H9 (cell line): ENCODE measurements at regions not wholly inside any gene's neighbourhood (a gene's known extent, or its start where the extent isn't known, plus 50 kb on each side); places are given as distances from the start of the nearest gene placed in this dataset.

ENCODE experiments used
- DNase-seq: peaks from one replicate; pipeline ENCODE4 v3.0.0-alpha.2; 2017
- H2AFZ ChIP-seq: one replicate; pipeline ENCODE4 v1.6.1; 2013; ENCODE audit warnings: mild to moderate bottlenecking, low read length, control low read depth, moderate library complexity
- H2AK5ac ChIP-seq: 2 replicates; pipeline ENCODE4 v1.6.1; 2013; ENCODE audit warnings: low read length, control low read depth, mixed read lengths; ENCODE audit not compliant: insufficient read length
- H2BK120ac ChIP-seq: one replicate; pipeline ENCODE4 v1.6.1; 2013; ENCODE audit warnings: low read depth, mild to moderate bottlenecking, low read length, control low read depth, inconsistent platforms; ENCODE audit not compliant: poor library complexity, severe bottlenecking
- H2BK12ac ChIP-seq: 2 replicates; pipeline ENCODE4 v1.6.1; 2013; ENCODE audit warnings: low read length, control low read depth, mixed read lengths, low read depth; ENCODE audit not compliant: insufficient read length
- H2BK15ac ChIP-seq: 2 replicates; pipeline ENCODE4 v1.6.1; 2013; ENCODE audit warnings: low read depth, low read length, control low read depth
- H2BK20ac ChIP-seq: one replicate; pipeline ENCODE4 v1.6.1; 2013; ENCODE audit warnings: low read depth, mild to moderate bottlenecking, low read length, control low read depth, inconsistent platforms; ENCODE audit not compliant: poor library complexity, severe bottlenecking
- H2BK5ac ChIP-seq: 2 replicates; pipeline ENCODE4 v1.6.1; 2013; ENCODE audit warnings: low read length, control low read depth, mixed read lengths; ENCODE audit not compliant: insufficient read length
- H3K14ac ChIP-seq: 2 replicates; pipeline ENCODE4 v1.6.1; 2013; ENCODE audit warnings: low read length, control low read depth; ENCODE audit not compliant: insufficient read depth
- H3K18ac ChIP-seq: 2 replicates; pipeline ENCODE4 v1.6.1; 2013; ENCODE audit warnings: low read depth, mild to moderate bottlenecking, mixed read lengths, low read length, control low read depth; ENCODE audit not compliant: insufficient read length
- H3K23ac ChIP-seq: 2 replicates; pipeline ENCODE4 v1.6.1; 2013; ENCODE audit warnings: low read length, control low read depth, mixed read lengths, low read depth; ENCODE audit not compliant: insufficient read length
- H3K23me2 ChIP-seq: 2 replicates; pipeline ENCODE4 v1.6.1; 2013; ENCODE audit warnings: low read depth, mild to moderate bottlenecking, mixed read lengths, low read length, control low read depth; ENCODE audit not compliant: insufficient read length, poor library complexity, severe bottlenecking
- H3K27ac ChIP-seq: 2 replicates; pipeline ENCODE4 v1.5.1; 2013; ENCODE audit warnings: low read length, control low read depth, mixed read lengths, low read depth; ENCODE audit not compliant: insufficient read length
- H3K27me3 ChIP-seq: 2 replicates; pipeline ENCODE4 v1.6.1; 2013; ENCODE audit warnings: low read length, control low read depth, inconsistent platforms; ENCODE audit not compliant: insufficient read depth
- H3K4ac ChIP-seq: 2 replicates; pipeline ENCODE4 v1.6.1; 2013; ENCODE audit warnings: low read depth, mild to moderate bottlenecking, control low read depth, inconsistent platforms, low read length, moderate library complexity
- H3K4me1 ChIP-seq: 2 replicates; pipeline ENCODE4 v1.6.1; 2013; ENCODE audit warnings: low read length, control low read depth, inconsistent platforms; ENCODE audit not compliant: insufficient read depth
- H3K4me2 ChIP-seq: 2 replicates; pipeline ENCODE4 v1.6.1; 2013; ENCODE audit warnings: low read length, control low read depth, mixed read lengths; ENCODE audit not compliant: insufficient read length, insufficient read depth
- H3K56ac ChIP-seq: 2 replicates; pipeline ENCODE4 v1.6.1; 2013; ENCODE audit warnings: low read depth, mild to moderate bottlenecking, mixed read lengths, low read length, control low read depth; ENCODE audit not compliant: insufficient read length
- H3K79me1 ChIP-seq: 2 replicates; pipeline ENCODE4 v1.6.1; 2013; ENCODE audit warnings: low read depth, mild to moderate bottlenecking, moderate library complexity, low read length, control low read depth, inconsistent platforms; ENCODE audit not compliant: insufficient read depth, poor library complexity, severe bottlenecking
- H3K79me2 ChIP-seq: 2 replicates; pipeline ENCODE4 v1.6.1; 2013; ENCODE audit warnings: low read length, control low read depth, inconsistent platforms; ENCODE audit not compliant: insufficient read depth
- H3K9ac ChIP-seq: 2 replicates; pipeline ENCODE4 v1.6.1; 2013; ENCODE audit warnings: low read length, control low read depth, mixed read lengths; ENCODE audit not compliant: insufficient read length; ENCODE audit errors: extremely low read depth
- H3K9me3 ChIP-seq: one replicate; pipeline ENCODE4 v1.6.1; 2013; ENCODE audit warnings: low read depth, low read length, inconsistent platforms; ENCODE audit not compliant: control insufficient read depth
- H3T11ph ChIP-seq: one replicate; pipeline ENCODE4 v1.6.1; 2013; ENCODE audit warnings: mild to moderate bottlenecking, low read length, control low read depth, inconsistent platforms
- H4K20me1 ChIP-seq: one replicate; pipeline ENCODE4 v1.6.1; 2013; ENCODE audit not compliant: control insufficient read depth, insufficient read length, insufficient read depth
- H4K5ac ChIP-seq: 2 replicates; pipeline ENCODE4 v1.6.1; 2013; ENCODE audit warnings: low read depth, mild to moderate bottlenecking, mixed read lengths, low read length, control low read depth; ENCODE audit not compliant: insufficient read length
- H4K8ac ChIP-seq: replicated peaks from 2 replicates; pipeline ENCODE4 v1.6.1; 2013; ENCODE audit warnings: low read length, control low read depth, mixed read lengths, low read depth; ENCODE audit not compliant: insufficient read length
- H4K91ac ChIP-seq: 2 replicates; pipeline ENCODE4 v1.6.1; 2013; ENCODE audit warnings: low read depth, mild to moderate bottlenecking, moderate library complexity, mixed read lengths, low read length, control low read depth; ENCODE audit not compliant: insufficient read length
- H3K27ac Mint-ChIP-seq, 3 experiments: 2 replicates in 2 of 3; 3 replicates in 1 of 3; pipeline ENCODE4 v1.8.0; 2020 to 2021; ENCODE audit warnings: mixed read lengths in 3 of 3, mild to moderate bottlenecking in 1 of 3, moderate library complexity in 1 of 3
- H3K27me3 Mint-ChIP-seq: 2 replicates; pipeline ENCODE4 v1.8.0; 2021; ENCODE audit warnings: low read depth, mild to moderate bottlenecking, moderate library complexity, mixed read lengths
- H3K36me3 Mint-ChIP-seq, 3 experiments: 2 replicates in 2 of 3; 3 replicates in 1 of 3; pipeline ENCODE4 v1.8.0; 2020 to 2021; ENCODE audit warnings: low read depth in 3 of 3, mixed read lengths in 3 of 3; ENCODE audit not compliant: insufficient read depth in 1 of 3
- H3K4me1 Mint-ChIP-seq, 2 experiments: 2 replicates each; pipeline ENCODE4 v1.8.0; 2020; ENCODE audit warnings: mixed read lengths in 2 of 2
- H3K4me3 Mint-ChIP-seq, 2 experiments: 2 replicates in 1 of 2; 3 replicates in 1 of 2; pipeline ENCODE4 v1.8.0; 2020 to 2021; ENCODE audit warnings: mild to moderate bottlenecking in 2 of 2, mixed read lengths in 2 of 2, moderate library complexity in 1 of 2
- H3K9me3 Mint-ChIP-seq, 2 experiments: 2 replicates in 1 of 2; 3 replicates in 1 of 2; pipeline ENCODE4 v1.8.0; 2020; ENCODE audit warnings: mild to moderate bottlenecking in 2 of 2, mixed read lengths in 2 of 2, moderate library complexity in 1 of 2
- TF ChIP-seq, protein P1 (sequence below): fragments of 200-600 bp; sonication (generic); conservative IDR thresholded peaks from 3 replicates; pipeline ENCODE4 v1.8.0; 2021; ENCODE audit warnings: antibody characterized with exemption, mild to moderate bottlenecking

- Histone ChIP-seq H3K4me1 (no peaks in the 10 kb centered on the region), H3K4me2 (no peak overlapping the region), H3K79me2 (no peaks in the 10 kb centered on the region)
Observed at GRCh38 chr7:15891151-15891881, 204.8 kb upstream of the MEOX2 start.

More at GRCh38 chr7:15891151-15891881, 204.8 kb upstream of the MEOX2 start:
- Histone ChIP-seq H3K18ac (no peak overlapping the region), H3K4ac (no peak overlapping the region), H2BK5ac (no peak overlapping the region), H2AK5ac (no peak overlapping the region), H3K23me2 (no peaks in the 10 kb centered on the region), H2BK12ac (no peak overlapping the region), H2BK120ac (no peak overlapping the region), H4K91ac (no peak overlapping the region), H3K23ac (no peak overlapping the region), H2AFZ (no peak overlapping the region), H4K20me1 (no peaks in the 10 kb centered on the region), H4K8ac (no peak overlapping the region), H3K27ac (no peak overlapping the region), H3K27me3 (no peaks in the 10 kb centered on the region), H3K79me1 (no peaks in the 10 kb centered on the region), H2BK15ac (no peak overlapping the region), H3K9ac (no peak overlapping the region), H4K5ac (no peak overlapping the region), H3K9me3 (no peaks in the 10 kb centered on the region), H3K14ac (no peak overlapping the region), H2BK20ac (no peak overlapping the region), H3K56ac (no peak overlapping the region), H3T11ph (no peak overlapping the region)
- Mint-ChIP-seq H3K27me3 (no peaks in the 10 kb centered on the region), H3K27ac (no peak overlapping the region), H3K9me3 (no peaks in the 10 kb centered on the region), H3K4me1 (no peaks in the 10 kb centered on the region), H3K4me3 (no peak overlapping the region), H3K36me3 (no peaks in the 10 kb centered on the region)
- DNase-seq, result no peak
- TF ChIP-seq, protein P1, sequence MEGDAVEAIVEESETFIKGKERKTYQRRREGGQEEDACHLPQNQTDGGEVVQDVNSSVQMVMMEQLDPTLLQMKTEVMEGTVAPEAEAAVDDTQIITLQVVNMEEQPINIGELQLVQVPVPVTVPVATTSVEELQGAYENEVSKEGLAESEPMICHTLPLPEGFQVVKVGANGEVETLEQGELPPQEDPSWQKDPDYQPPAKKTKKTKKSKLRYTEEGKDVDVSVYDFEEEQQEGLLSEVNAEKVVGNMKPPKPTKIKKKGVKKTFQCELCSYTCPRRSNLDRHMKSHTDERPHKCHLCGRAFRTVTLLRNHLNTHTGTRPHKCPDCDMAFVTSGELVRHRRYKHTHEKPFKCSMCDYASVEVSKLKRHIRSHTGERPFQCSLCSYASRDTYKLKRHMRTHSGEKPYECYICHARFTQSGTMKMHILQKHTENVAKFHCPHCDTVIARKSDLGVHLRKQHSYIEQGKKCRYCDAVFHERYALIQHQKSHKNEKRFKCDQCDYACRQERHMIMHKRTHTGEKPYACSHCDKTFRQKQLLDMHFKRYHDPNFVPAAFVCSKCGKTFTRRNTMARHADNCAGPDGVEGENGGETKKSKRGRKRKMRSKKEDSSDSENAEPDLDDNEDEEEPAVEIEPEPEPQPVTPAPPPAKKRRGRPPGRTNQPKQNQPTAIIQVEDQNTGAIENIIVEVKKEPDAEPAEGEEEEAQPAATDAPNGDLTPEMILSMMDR, result no peak
